Right lobe of liver (tissue), 4 donors: ENCODE measurements at regions not wholly inside any gene's neighbourhood (a gene's known extent, or its start where the extent isn't known, plus 50 kb on each side); places are given as distances from the start of the nearest gene placed in this dataset.

Experiments
- POLR2A ChIP-seq: fragments of 450-650 bp; IDR thresholded peaks from one replicate; pipeline ENCODE4 v1.6.1; 2017; ENCODE audit warnings: antibody characterized with exemption, mild to moderate bottlenecking
- TF ChIP-seq, protein P1 (sequence below), 4 donors: fragments of 200-600 bp in 3 of 4; fragments of 450-650 bp in 1 of 4; IDR thresholded peaks; one replicate each; pipeline versions ENCODE4 v1.5.1 to v1.8.0; 2016 to 2022; ENCODE audit warnings: antibody characterized with exemption in 4 of 4, mild to moderate bottlenecking in 2 of 4
- donor health status: DM: no; HTN: no; CAD: no.
- donor health status: DM: no; HTN: no; CAD: no.
- donor health status: DM: no; HTN: yes; CAD: no.

DNA sequence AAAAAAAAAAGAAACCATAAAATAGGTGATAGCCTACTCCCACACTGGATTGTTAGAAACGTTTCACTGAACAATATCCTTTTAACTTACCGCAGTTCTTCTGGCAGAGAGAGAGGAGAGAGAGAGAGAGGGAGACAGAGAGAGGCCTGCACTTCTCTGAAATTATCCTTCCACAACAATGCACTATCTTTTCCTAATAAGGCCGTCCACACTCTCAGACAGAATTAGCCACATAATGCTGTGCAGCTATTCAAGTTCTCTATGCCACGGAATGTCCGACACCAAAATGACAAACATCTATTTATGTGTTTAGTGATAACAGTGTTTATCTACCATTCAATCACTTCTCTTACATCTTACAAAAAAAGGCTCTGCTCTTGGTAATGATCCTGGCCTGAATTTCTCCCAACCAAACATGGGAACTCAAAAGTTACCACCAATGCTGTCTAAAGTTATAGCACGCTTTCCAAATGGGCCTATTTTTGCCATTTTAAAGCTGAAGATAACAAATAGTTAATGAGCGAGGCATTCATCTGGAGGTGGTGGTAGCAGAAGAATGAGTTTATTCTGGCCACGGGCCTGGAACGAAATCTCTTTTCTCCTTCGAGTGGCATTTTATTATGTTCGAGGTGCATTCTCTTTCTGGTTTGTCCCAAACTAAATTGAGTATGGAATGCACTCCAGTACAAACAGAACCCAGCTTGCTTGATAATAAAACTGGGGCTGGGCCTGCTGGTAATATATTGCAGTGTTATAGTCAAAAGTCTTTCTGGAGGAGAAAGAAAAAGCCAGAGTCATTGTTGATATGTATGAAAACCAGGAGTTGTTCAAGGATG lies 160.2 kb upstream of the SVIL start:
- TF ChIP-seq, protein P1, sequence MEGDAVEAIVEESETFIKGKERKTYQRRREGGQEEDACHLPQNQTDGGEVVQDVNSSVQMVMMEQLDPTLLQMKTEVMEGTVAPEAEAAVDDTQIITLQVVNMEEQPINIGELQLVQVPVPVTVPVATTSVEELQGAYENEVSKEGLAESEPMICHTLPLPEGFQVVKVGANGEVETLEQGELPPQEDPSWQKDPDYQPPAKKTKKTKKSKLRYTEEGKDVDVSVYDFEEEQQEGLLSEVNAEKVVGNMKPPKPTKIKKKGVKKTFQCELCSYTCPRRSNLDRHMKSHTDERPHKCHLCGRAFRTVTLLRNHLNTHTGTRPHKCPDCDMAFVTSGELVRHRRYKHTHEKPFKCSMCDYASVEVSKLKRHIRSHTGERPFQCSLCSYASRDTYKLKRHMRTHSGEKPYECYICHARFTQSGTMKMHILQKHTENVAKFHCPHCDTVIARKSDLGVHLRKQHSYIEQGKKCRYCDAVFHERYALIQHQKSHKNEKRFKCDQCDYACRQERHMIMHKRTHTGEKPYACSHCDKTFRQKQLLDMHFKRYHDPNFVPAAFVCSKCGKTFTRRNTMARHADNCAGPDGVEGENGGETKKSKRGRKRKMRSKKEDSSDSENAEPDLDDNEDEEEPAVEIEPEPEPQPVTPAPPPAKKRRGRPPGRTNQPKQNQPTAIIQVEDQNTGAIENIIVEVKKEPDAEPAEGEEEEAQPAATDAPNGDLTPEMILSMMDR (IDR thresholded peaks at IDR 0.05), result no peak
- no peak for TF ChIP-seq POLR2A
